Suprapubic skin (tissue), 4 donors: ENCODE measurements at regions not wholly inside any gene's neighbourhood (a gene's known extent, or its start where the extent isn't known, plus 50 kb on each side); places are given as distances from the start of the nearest gene placed in this dataset.

Experiments used
- DNase-seq, 2 donors: peaks; one replicate each; pipeline ENCODE4 v3.0.0-alpha.2; 2019; ENCODE audit warnings: low spot score in 2 of 2
- H3K27ac ChIP-seq: fragments of 200-600 bp; sonication (generic); one replicate; pipeline ENCODE4 v1.5.1; 2019
- H3K27me3 ChIP-seq: fragments of 200-600 bp; sonication (generic); one replicate; pipeline ENCODE4 v1.5.1; 2019
- H3K36me3 ChIP-seq: fragments of 200-600 bp; sonication (generic); one replicate; pipeline ENCODE4 v1.5.1; 2019
- H3K4me1 ChIP-seq: fragments of 200-600 bp; sonication (generic); one replicate; pipeline ENCODE4 v1.5.1; 2019
- H3K4me3 ChIP-seq: fragments of 200-600 bp; sonication (generic); one replicate; pipeline ENCODE4 v1.5.1; 2019; ENCODE audit warnings: mild to moderate bottlenecking
- H3K9me3 ChIP-seq: fragments of 200-600 bp; sonication (generic); one replicate; pipeline ENCODE4 v1.5.1; 2019
- EP300 ChIP-seq: sonication (generic); formaldehyde crosslinking; IDR thresholded peaks from one replicate; pipeline ENCODE4 v1.6.1; 2017; ENCODE audit warnings: antibody characterized with exemption
- POLR2A ChIP-seq, 2 donors: fragments of 450-650 bp; IDR thresholded peaks; one replicate each; pipeline ENCODE4 v1.6.1; 2017; ENCODE audit warnings: antibody characterized with exemption in 2 of 2, mild to moderate bottlenecking in 2 of 2, moderate library complexity in 2 of 2
- POLR2AphosphoS5 ChIP-seq, 3 donors: sonication (generic); formaldehyde crosslinking; IDR thresholded peaks; one replicate each; pipeline ENCODE4 v1.6.1; 2017; ENCODE audit warnings: antibody characterized with exemption in 3 of 3
- WGBS: methylation state at CpG from one replicate; pipeline ENCODE4 v1.1.5; 2018; 5-methylcytosine and 5-hydroxymethylcytosine counted together
- TF ChIP-seq, protein P1 (sequence below), 2 donors: fragments of 200-600 bp in 1 of 2; fragments of 450-650 bp in 1 of 2; sonication (generic) in 1 of 2; IDR thresholded peaks; one replicate each; pipeline ENCODE4 v1.5.1; 2016 to 2019; ENCODE audit warnings: antibody characterized with exemption in 2 of 2, mild to moderate bottlenecking in 1 of 2, moderate library complexity in 1 of 2

DNA sequence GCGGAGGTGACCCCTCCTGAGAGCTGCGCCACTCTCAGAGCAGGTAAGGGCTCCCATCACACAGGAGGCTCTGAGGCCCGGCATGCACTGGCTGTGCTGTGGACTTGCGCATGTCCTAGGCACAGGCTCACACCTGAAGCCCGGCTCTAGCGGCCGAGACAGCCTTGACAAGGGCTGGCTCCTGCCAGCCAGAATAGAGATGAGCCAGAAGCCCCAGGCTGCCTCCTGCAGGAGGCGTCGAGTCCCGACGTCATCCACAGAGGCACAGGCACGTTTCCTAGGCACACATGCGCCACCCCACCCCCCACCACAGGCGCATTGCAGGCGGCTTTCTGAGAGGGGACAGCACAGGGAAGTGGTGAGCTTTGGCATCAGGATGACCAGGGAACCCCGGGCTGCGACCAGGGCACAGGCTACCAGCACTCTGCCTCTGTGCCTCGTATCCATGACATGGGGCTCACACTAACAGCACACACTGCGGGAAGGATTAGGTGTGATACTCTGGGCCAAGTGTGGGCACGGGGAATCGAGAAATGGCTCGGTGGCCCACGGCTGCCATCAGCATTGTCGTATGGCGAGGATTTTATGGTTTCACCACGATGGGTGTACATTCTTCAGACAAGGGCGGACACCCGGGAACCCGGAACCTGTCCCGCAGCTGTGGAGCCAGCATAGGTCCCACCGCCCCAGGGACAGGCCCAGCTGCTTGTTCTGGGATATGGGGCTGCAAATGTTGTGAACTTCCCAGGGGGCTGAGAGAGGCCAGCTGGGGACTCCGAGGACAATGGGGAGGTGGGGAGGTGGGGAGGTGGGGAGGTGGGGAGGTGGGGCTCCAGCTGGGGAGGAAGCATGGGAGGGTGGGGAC lies 90.7 kb upstream of the ADRA2C start:
- WGBS: 72% methylated on average over 19 of the region's 32 CpGs
- H3K27ac ChIP-seq: no peak overlapping the region

DNA sequence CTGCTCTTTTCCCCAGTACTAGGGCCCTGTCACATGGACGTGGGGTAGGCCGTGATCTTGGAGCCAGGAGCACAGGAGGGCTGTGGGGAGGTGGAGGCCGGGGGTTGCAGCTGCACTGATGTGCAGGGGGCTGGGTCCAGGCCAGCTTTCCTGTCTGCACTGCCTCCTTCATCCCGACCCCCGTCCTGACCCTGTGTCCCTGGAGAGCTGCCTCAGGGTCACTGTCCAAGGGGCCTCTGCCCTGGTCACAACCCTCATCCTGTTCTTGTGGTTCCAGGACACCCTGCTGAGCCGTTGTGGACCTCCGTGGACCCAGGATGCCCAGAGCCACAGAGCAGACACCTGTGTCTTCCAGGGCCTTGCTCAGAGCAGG lies 91.7 kb upstream of the ADRA2C start:
- TF ChIP-seq EP300: no peak
- TF ChIP-seq, protein P1, sequence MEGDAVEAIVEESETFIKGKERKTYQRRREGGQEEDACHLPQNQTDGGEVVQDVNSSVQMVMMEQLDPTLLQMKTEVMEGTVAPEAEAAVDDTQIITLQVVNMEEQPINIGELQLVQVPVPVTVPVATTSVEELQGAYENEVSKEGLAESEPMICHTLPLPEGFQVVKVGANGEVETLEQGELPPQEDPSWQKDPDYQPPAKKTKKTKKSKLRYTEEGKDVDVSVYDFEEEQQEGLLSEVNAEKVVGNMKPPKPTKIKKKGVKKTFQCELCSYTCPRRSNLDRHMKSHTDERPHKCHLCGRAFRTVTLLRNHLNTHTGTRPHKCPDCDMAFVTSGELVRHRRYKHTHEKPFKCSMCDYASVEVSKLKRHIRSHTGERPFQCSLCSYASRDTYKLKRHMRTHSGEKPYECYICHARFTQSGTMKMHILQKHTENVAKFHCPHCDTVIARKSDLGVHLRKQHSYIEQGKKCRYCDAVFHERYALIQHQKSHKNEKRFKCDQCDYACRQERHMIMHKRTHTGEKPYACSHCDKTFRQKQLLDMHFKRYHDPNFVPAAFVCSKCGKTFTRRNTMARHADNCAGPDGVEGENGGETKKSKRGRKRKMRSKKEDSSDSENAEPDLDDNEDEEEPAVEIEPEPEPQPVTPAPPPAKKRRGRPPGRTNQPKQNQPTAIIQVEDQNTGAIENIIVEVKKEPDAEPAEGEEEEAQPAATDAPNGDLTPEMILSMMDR (IDR thresholded peaks at IDR 0.05): no peak
- TF ChIP-seq POLR2A (IDR thresholded peaks at IDR 0.05): no peak
- TF ChIP-seq POLR2AphosphoS5 (IDR thresholded peaks at IDR 0.05): no peak
- DNase-seq: peak; percentile 27 to 73

More for the DNA sequence above, 90.7 kb upstream of the ADRA2C start:
- no peaks in the 10 kb centered on the region for H3K9me3 ChIP-seq
- TF ChIP-seq EP300: no peak
- TF ChIP-seq POLR2AphosphoS5 (IDR thresholded peaks at IDR 0.05): no peak
- TF ChIP-seq, protein P1 (IDR thresholded peaks at IDR 0.05): no peak
- TF ChIP-seq POLR2A (IDR thresholded peaks at IDR 0.05): no peak
- no peak overlapping the region for H3K4me3 ChIP-seq
- H3K4me1 ChIP-seq: no peaks in the 10 kb centered on the region
- DNase-seq: peak; percentile 49 to 59
- H3K27me3 ChIP-seq: peaks cover 65% of the 10 kb centered on the region
- no peaks in the 10 kb centered on the region for H3K36me3 ChIP-seq

DNA sequence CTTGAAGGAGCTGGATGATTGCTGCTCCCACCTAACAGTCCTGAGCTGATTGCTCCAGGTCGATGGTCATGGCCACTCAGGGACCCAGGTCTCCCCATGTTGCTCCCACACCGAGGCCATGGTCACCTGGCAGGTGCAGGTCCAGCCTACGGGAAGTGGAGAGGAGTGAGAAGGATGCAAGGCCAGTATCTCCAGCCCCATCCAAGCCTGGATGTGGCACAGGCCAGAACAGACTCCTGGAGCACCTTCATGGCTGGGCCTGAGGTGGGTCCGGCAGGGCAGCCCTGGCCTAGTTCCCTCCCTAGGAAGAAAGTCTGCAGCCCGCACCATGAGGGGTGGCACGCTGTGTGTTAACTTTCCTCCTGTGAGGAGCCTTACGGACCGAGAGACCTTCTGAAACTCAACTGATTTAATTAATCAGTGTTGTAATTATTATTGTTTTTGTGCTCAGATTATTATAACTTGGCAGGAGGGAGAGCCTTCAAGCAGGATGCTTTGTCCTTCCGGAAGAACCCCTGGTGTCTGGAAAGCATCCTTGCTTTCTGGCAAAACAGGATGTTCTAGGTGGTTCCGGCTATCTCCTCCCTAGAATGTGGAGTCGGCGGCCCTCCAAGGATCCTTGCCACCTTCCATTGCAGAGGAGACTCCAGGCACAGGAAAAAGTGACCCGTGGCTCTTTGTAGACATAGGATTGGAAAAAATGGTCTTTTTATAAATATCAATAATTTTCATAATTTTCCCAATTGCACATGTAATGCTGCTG lies 92.3 kb upstream of the ADRA2C start:
- Histone ChIP-seq H3K27ac (no peak overlapping the region), H3K27me3 (peaks cover 53% of the 10 kb centered on the region), H3K9me3 (no peaks in the 10 kb centered on the region), H3K36me3 (no peaks in the 10 kb centered on the region), H3K4me3 (no peak overlapping the region), H3K4me1 (no peaks in the 10 kb centered on the region)
- TF ChIP-seq POLR2AphosphoS5 (IDR thresholded peaks at IDR 0.05): no peak
- TF ChIP-seq, protein P1 (IDR thresholded peaks at IDR 0.05): no peak
- no peak for TF ChIP-seq POLR2A (IDR thresholded peaks at IDR 0.05)
- no peak for TF ChIP-seq EP300
- 87% methylated on average over 9 of the region's 13 CpGs for WGBS
- peak; percentile 26 to 56 for DNase-seq

More for the DNA sequence above, 91.7 kb upstream of the ADRA2C start:
- Histone ChIP-seq H3K9me3 (no peaks in the 10 kb centered on the region), H3K4me1 (no peaks in the 10 kb centered on the region), H3K36me3 (no peaks in the 10 kb centered on the region), H3K27me3 (peaks cover 57% of the 10 kb centered on the region), H3K27ac (no peak overlapping the region), H3K4me3 (no peak overlapping the region)
- 62% methylated on average over 7 of the region's 7 CpGs for WGBS

- Histone ChIP-seq H3K27ac (no peak overlapping the region), H3K9me3 (no peaks in the 10 kb centered on the region), H3K27me3 (peaks cover 55% of the 10 kb centered on the region), H3K4me1 (no peaks in the 10 kb centered on the region), H3K4me3 (no peak overlapping the region), H3K36me3 (no peaks in the 10 kb centered on the region)
- DNase-seq: peak in 1 of 2 donors; percentile 22
- TF ChIP-seq EP300 (no peak), POLR2A (IDR thresholded peaks at IDR 0.05) (no peak), POLR2AphosphoS5 (IDR thresholded peaks at IDR 0.05) (no peak)
- TF ChIP-seq, protein P1 (IDR thresholded peaks at IDR 0.05): no peak
- whole genome bisulfite sequencing: 80% methylated on average over 4 of the region's 4 CpGs
Measured at GRCh38 chr4:3673176-3673575, 93.0 kb upstream of the ADRA2C start.

DNA sequence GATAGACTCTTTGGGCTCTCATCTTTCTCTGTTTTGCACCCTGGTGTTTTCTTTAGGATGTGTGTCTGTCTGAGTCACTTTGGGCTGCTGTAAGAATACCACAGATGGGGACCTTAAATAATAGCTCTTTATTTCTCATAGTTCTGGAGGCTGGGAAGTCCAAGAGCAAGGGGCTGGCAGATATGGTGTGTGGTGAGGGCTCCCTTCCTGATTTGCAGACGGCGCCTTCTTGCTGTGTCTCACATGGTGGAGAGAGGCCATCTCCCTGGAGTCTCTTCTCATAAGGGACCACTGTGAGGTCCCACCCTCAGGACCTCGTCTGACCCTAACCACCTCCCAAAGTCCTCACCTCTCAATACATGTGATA lies 93.7 kb upstream of the ADRA2C start:
- Histone ChIP-seq H3K4me1 (no peaks in the 10 kb centered on the region), H3K4me3 (no peak overlapping the region), H3K9me3 (no peaks in the 10 kb centered on the region), H3K27me3 (peaks cover 48% of the 10 kb centered on the region), H3K27ac (no peak overlapping the region), H3K36me3 (no peaks in the 10 kb centered on the region)
- TF ChIP-seq, protein P1 (IDR thresholded peaks at IDR 0.05): no peak
- TF ChIP-seq POLR2A (IDR thresholded peaks at IDR 0.05) (no peak), EP300 (no peak), POLR2AphosphoS5 (IDR thresholded peaks at IDR 0.05) (no peak)
- DNase-seq: peak in 1 of 2 donors; percentile 10
- 86% methylated on average over 3 of the region's 3 CpGs for WGBS
